ENCODE measurements at regions not wholly inside any gene's neighbourhood (a gene's known extent, or its start where the extent isn't known, plus 50 kb on each side); places are given as distances from the start of the nearest gene placed in this dataset.

DNA sequence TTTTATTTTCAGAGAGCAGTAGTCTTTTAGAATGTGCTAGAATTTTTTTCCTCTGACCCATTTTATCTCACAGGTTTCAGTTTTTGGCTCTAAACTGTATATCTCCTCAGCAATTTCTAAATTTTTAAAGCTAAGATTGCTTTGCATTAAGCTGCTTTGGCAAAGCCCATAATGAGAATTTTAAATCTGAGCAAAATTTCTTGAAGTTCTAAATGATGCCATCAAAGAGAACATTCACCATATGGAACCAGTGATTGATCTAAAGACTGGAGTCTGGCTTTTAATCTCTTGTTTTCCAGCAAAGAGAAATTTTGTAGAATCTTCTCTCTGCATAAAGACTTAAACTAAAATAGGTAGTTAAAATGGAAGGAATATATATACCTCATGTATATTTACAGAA lies 313.6 kb downstream of the TBC1D32 start:
- no peaks in the 10 kb centered on the region for H3K9me3 ChIP-seq
- no peaks in the 10 kb centered on the region for H3K4me1 ChIP-seq
- intact Hi-C loops (cut with DNase I): no loop called here
- TF ChIP-seq CTCF (IDR thresholded peaks at IDR 0.05): no peak
- ATAC-seq (no peak), DNase-seq (no peak)
- no peaks in the 10 kb centered on the region for H3K36me3 ChIP-seq
- H3K27ac ChIP-seq: no peak overlapping the region
- H3K27me3 ChIP-seq (ENCODE audit: low read depth): no peaks in the 10 kb centered on the region
- no peak overlapping the region for H3K4me3 ChIP-seq

GRCh38 chr6:121008553-121008952 lies 325.7 kb downstream of the TBC1D32 start:
- no peak for DNase-seq
- H3K4me1 ChIP-seq: no peaks in the 10 kb centered on the region
- no peaks in the 10 kb centered on the region for H3K36me3 ChIP-seq
- H3K27me3 ChIP-seq (ENCODE audit: low read depth): no peaks in the 10 kb centered on the region
- no peak for TF ChIP-seq CTCF (IDR thresholded peaks at IDR 0.05)
- H3K27ac ChIP-seq: no peak overlapping the region
- ATAC-seq: no peak
- H3K9me3 ChIP-seq: peaks cover 2% of the 10 kb centered on the region
- H3K4me3 ChIP-seq: no peak overlapping the region
- intact Hi-C loops (cut with DNase I): no loop called here

DNA sequence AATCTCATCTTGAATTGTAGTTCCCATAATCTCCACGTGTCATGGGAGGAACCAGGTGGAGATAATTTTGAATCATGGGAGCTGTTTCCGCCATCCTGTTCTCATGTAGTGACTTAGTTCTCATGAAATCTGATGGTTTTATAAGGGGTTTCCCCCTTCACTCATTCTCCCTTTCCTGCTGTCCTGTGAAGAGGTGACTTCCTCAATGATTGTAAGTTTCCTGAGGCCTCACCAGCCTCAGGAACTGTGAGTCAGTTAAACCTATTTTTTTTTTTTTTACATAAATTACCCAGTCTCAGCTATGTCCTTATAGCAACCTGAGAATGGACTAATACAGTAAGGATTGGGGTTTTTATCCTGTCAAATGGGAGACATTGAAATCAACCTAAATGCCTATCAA lies 328.3 kb downstream of the TBC1D32 start:
- Histone ChIP-seq H3K36me3 (no peaks in the 10 kb centered on the region), H3K27ac (no peak overlapping the region), H3K4me3 (no peak overlapping the region), H3K9me3 (peaks cover 9% of the 10 kb centered on the region), H3K4me1 (no peaks in the 10 kb centered on the region), H3K27me3 (ENCODE audit: low read depth) (no peaks in the 10 kb centered on the region)
- TF ChIP-seq CTCF (IDR thresholded peaks at IDR 0.05): no peak
- ATAC-seq (no peak), DNase-seq (no peak)
- intact Hi-C loops (cut with DNase I): no loop called here

GRCh38 chr6:121000381-121000780 lies 333.9 kb downstream of the TBC1D32 start:
- H3K36me3 ChIP-seq: no peaks in the 10 kb centered on the region
- ATAC-seq: no peak
- intact Hi-C loops (cut with DNase I): no loop called here
- no peak overlapping the region for H3K27ac ChIP-seq
- H3K4me1 ChIP-seq: no peaks in the 10 kb centered on the region
- no peak overlapping the region for H3K4me3 ChIP-seq
- TF ChIP-seq CTCF (IDR thresholded peaks at IDR 0.05): no peak
- H3K27me3 ChIP-seq (ENCODE audit: low read depth): no peaks in the 10 kb centered on the region
- H3K9me3 ChIP-seq: peaks cover 9% of the 10 kb centered on the region
- DNase-seq: no peak

DNA sequence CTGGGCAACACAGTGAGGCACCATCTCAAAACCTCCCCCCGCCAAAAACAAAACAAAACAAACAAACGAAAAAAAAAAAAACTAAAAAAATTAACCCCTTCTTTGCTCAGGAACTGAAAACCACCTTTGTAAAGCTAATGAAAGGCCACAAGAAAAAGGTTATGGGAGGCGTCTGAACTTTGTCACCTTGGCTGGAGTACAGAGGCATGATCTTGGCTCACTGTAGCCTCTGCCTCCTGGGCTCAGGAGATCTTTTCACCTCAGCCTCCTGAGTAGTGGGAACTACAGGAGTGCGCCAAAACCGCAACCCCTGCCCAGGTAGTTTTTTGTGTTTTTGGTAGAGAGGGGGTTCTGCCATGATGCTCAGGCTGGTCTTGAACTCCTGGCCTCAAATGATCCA lies 337.9 kb downstream of the TBC1D32 start:
- Histone ChIP-seq H3K27me3 (ENCODE audit: low read depth) (no peaks in the 10 kb centered on the region), H3K4me1 (no peaks in the 10 kb centered on the region), H3K36me3 (no peaks in the 10 kb centered on the region), H3K9me3 (no peaks in the 10 kb centered on the region), H3K27ac (no peak overlapping the region), H3K4me3 (no peak overlapping the region)
- ATAC-seq (no peak), DNase-seq (no peak)
- no peak for TF ChIP-seq CTCF (IDR thresholded peaks at IDR 0.05)
- intact Hi-C loops (cut with DNase I): no loop called here

GRCh38 chr6:120994573-120994967 lies 339.7 kb downstream of the TBC1D32 start:
- no peaks in the 10 kb centered on the region for H3K9me3 ChIP-seq
- no peaks in the 10 kb centered on the region for H3K36me3 ChIP-seq
- no peak overlapping the region for H3K4me3 ChIP-seq
- TF ChIP-seq CTCF (IDR thresholded peaks at IDR 0.05): no peak
- H3K4me1 ChIP-seq: no peaks in the 10 kb centered on the region
- H3K27ac ChIP-seq: no peak overlapping the region
- DNase-seq (no peak), ATAC-seq (no peak)
- no peaks in the 10 kb centered on the region for H3K27me3 ChIP-seq (ENCODE audit: low read depth)
- intact Hi-C loops (cut with DNase I): no loop called here

Data from lower lobe of right lung (tissue), 2 donors.